H1 (cell line): ENCODE measurements at regions not wholly inside any gene's neighbourhood (a gene's known extent, or its start where the extent isn't known, plus 50 kb on each side); places are given as distances from the start of the nearest gene placed in this dataset.

Source experiments
- CTCF ChIA-PET: fragments of 300-600 bp; sonication (Branson Sonifier 250); formaldehyde crosslinking; loops from one replicate; lab custom pipeline; 2021; ENCODE audit not compliant: partially characterized antibody; lab: Charles Lee
- POLR2A ChIA-PET: fragments of 300-600 bp; sonication (Branson Sonifier 250); formaldehyde crosslinking; loops from one replicate; lab custom pipeline; 2021; ENCODE audit warnings: inconsistent platforms; ENCODE audit not compliant: partially characterized antibody; lab: Charles Lee
- DNase-seq, 2 experiments: peaks; one replicate each; pipeline versions ENCODE4 v3.0.0 to v3.0.0-alpha.2; 2010 to 2022; ENCODE audit warnings: low spot score in 2 of 2, low read depth in 1 of 2, mixed read lengths in 1 of 2
- FAIRE-seq: peaks from 2 replicates; lab custom pipeline; 2011; peaks lifted over from hg19 to GRCh38; lab: Jason Lieb, UNC
- H2AFZ ChIP-seq: 2 replicates; pipeline ENCODE4 v1.8.1; 2012; ENCODE audit warnings: low read length, inconsistent platforms
- H2AK5ac ChIP-seq: 2 replicates; pipeline ENCODE4 v1.6.1; 2013; ENCODE audit warnings: low read depth, low read length
- H2BK120ac ChIP-seq: replicated peaks from 2 replicates; pipeline ENCODE3; 2013; ENCODE audit warnings: low read depth, low read length, inconsistent platforms
- H2BK12ac ChIP-seq: 2 replicates; pipeline ENCODE4 v1.6.1; 2013; ENCODE audit warnings: low read depth, low read length
- H2BK15ac ChIP-seq: 2 replicates; pipeline ENCODE4 v1.6.1; 2013; ENCODE audit warnings: low read length
- H2BK20ac ChIP-seq: 2 replicates; pipeline ENCODE4 v1.6.1; 2013; ENCODE audit warnings: low read length
- H2BK5ac ChIP-seq: 2 replicates; pipeline ENCODE4 v1.6.1; 2013; ENCODE audit warnings: low read depth, low read length
- H3K14ac ChIP-seq: 2 replicates; pipeline ENCODE4 v1.6.1; 2013; ENCODE audit warnings: inconsistent platforms; ENCODE audit not compliant: insufficient read length
- H3K18ac ChIP-seq: 2 replicates; pipeline ENCODE4 v1.6.1; 2013; ENCODE audit warnings: low read length; ENCODE audit errors: extremely low read depth
- H3K23ac ChIP-seq: 2 replicates; pipeline ENCODE4 v1.6.1; 2013; ENCODE audit warnings: inconsistent platforms; ENCODE audit not compliant: insufficient read length
- H3K23me2 ChIP-seq: 2 replicates; pipeline ENCODE4 v1.6.1; 2013; ENCODE audit warnings: low read depth, low read length
- H3K27ac ChIP-seq: 2 replicates; pipeline ENCODE4 v1.6.1; 2011; ENCODE audit warnings: low read depth, low read length, inconsistent platforms
- H3K27me3 ChIP-seq, 4 experiments: replicated peaks in 1 of 4; 1 replicate in 1 of 4; 2 replicates in 3 of 4; pipeline versions ENCODE4 v1.6.1 to v1.8.1; 2011 to 2013; ENCODE audit warnings: low read length in 3 of 4, mild to moderate bottlenecking in 3 of 4, inconsistent platforms in 2 of 4, mixed read lengths in 2 of 4, moderate library complexity in 1 of 4; ENCODE audit not compliant: control insufficient read depth in 3 of 4, insufficient read depth in 3 of 4; ENCODE audit errors: extremely low read depth in 1 of 4
- H3K36me3 ChIP-seq, 4 experiments: 2 replicates each; pipeline versions ENCODE4 v1.6.1 to v1.8.1; 2011 to 2013; ENCODE audit warnings: mild to moderate bottlenecking in 4 of 4, low read length in 3 of 4, moderate library complexity in 2 of 4, control low read depth in 1 of 4, inconsistent platforms in 1 of 4; ENCODE audit not compliant: insufficient read depth in 4 of 4, control insufficient read depth in 2 of 4
- H3K4ac ChIP-seq: replicated peaks from 2 replicates; pipeline ENCODE3; 2013; ENCODE audit warnings: low read length, low read depth, mixed read lengths, inconsistent platforms; ENCODE audit not compliant: insufficient read length
- H3K4me1 ChIP-seq, 4 experiments: replicated peaks in 1 of 4; 1 replicate in 1 of 4; 2 replicates in 3 of 4; pipeline versions ENCODE4 v1.6.1 to v1.8.1; 2011 to 2013; ENCODE audit warnings: low read length in 3 of 4, inconsistent platforms in 2 of 4, mixed read lengths in 1 of 4; ENCODE audit not compliant: insufficient read depth in 4 of 4, control insufficient read depth in 3 of 4
- H3K4me2 ChIP-seq, 2 experiments: 2 replicates each; pipeline versions ENCODE4 v1.6.1 to v1.8.1; 2011 to 2013; ENCODE audit warnings: low read depth in 2 of 2, low read length in 2 of 2, control low read depth in 1 of 2, inconsistent platforms in 1 of 2, mild to moderate bottlenecking in 1 of 2; ENCODE audit not compliant: insufficient read depth in 1 of 2
- H3K4me3 ChIP-seq, 4 experiments: fragments of 200-600, 300-600 bp in 1 of 4; sonication (generic), shearing (Covaris generic), sonication (Bioruptor Twin) in 1 of 4; 2 replicates each; pipeline versions ENCODE4 v1.5.1 to v1.8.1; 2011 to 2016; ENCODE audit warnings: low read length in 4 of 4, low read depth in 3 of 4, control low read depth in 2 of 4, inconsistent platforms in 2 of 4, mild to moderate bottlenecking in 2 of 4, mixed read lengths in 1 of 4, moderate library complexity in 1 of 4; ENCODE audit not compliant: insufficient read depth in 2 of 4; ENCODE audit errors: extremely low read depth in 1 of 4
- H3K56ac ChIP-seq: replicated peaks from 2 replicates; pipeline ENCODE3; 2013; ENCODE audit warnings: low read depth, mild to moderate bottlenecking, mixed read lengths, low read length, inconsistent platforms; ENCODE audit not compliant: insufficient read length
- H3K79me1 ChIP-seq: 2 replicates; pipeline ENCODE4 v1.6.1; 2013; ENCODE audit warnings: low read depth, low read length, control low read depth
- H3K79me2 ChIP-seq, 2 experiments: 2 replicates each; pipeline versions ENCODE4 v1.6.1 to v1.8.1; 2012 to 2013; ENCODE audit warnings: low read length in 2 of 2, mild to moderate bottlenecking in 2 of 2, inconsistent platforms in 1 of 2; ENCODE audit not compliant: insufficient read depth in 2 of 2, control insufficient read depth in 1 of 2
- H3K9ac ChIP-seq, 4 experiments: replicated peaks in 1 of 4; 1 replicate in 1 of 4; 2 replicates in 3 of 4; pipeline versions ENCODE4 v1.6.1 to v1.8.1; 2011 to 2013; ENCODE audit warnings: low read depth in 3 of 4, low read length in 3 of 4, control low read depth in 2 of 4, mild to moderate bottlenecking in 2 of 4, moderate library complexity in 2 of 4, inconsistent platforms in 1 of 4; ENCODE audit errors: extremely low read depth in 1 of 4
- H3K9me3 ChIP-seq, 2 experiments: 2 replicates each; pipeline versions ENCODE4 v1.6.1 to v1.8.1; 2012 to 2013; ENCODE audit warnings: mild to moderate bottlenecking in 2 of 2, moderate library complexity in 2 of 2, control low read depth in 1 of 2, inconsistent platforms in 1 of 2, low read depth in 1 of 2, low read length in 1 of 2, mixed read lengths in 1 of 2; ENCODE audit not compliant: insufficient read depth in 2 of 2
- H4K20me1 ChIP-seq, 2 experiments: replicated peaks in 1 of 2; 2 replicates each; pipeline versions ENCODE3 to v1.8.1; 2011 to 2013; ENCODE audit warnings: inconsistent platforms in 2 of 2, low read length in 2 of 2, mild to moderate bottlenecking in 1 of 2; ENCODE audit not compliant: insufficient read depth in 2 of 2, control insufficient read depth in 1 of 2
- H4K5ac ChIP-seq: 2 replicates; pipeline ENCODE4 v1.6.1; 2013; ENCODE audit warnings: low read length, low read depth, mixed read lengths, inconsistent platforms; ENCODE audit not compliant: insufficient read length
- H4K8ac ChIP-seq: 2 replicates; pipeline ENCODE4 v1.8.0; 2013; ENCODE audit warnings: mild to moderate bottlenecking, moderate library complexity, low read length, inconsistent platforms; ENCODE audit not compliant: insufficient read depth; ENCODE audit errors: extremely low read depth
- H4K91ac ChIP-seq: replicated peaks from 2 replicates; pipeline ENCODE3; 2013; ENCODE audit warnings: low read length, mixed read lengths, inconsistent platforms; ENCODE audit not compliant: insufficient read length
- BCL11A ChIP-seq, 2 experiments: IDR thresholded peaks; one replicate each; pipeline ENCODE4 v1.6.1; 2011; ENCODE audit warnings: low read depth in 2 of 2, low read length in 2 of 2, mild to moderate bottlenecking in 2 of 2
- BRCA1 ChIP-seq: IDR thresholded peaks from 2 replicates; pipeline ENCODE4 v1.6.1; 2012; ENCODE audit warnings: low read depth, low read length, improper control_type of control experiment
- CTBP2 ChIP-seq: IDR thresholded peaks from 2 replicates; pipeline ENCODE4 v1.7.0; 2011; ENCODE audit warnings: borderline replicate concordance, mild to moderate bottlenecking, moderate library complexity, mixed read lengths, low read length; ENCODE audit not compliant: insufficient read depth, insufficient read length
- EP300 ChIP-seq, 2 experiments: IDR thresholded peaks; 1 replicate in 1 of 2; 2 replicates in 1 of 2; pipeline ENCODE4 v1.6.1; 2011 to 2012; ENCODE audit warnings: low read depth in 2 of 2, low read length in 2 of 2, mild to moderate bottlenecking in 2 of 2, borderline replicate concordance in 1 of 2, inconsistent platforms in 1 of 2, moderate library complexity in 1 of 2
- FOSL1 ChIP-seq: IDR thresholded peaks from 2 replicates; pipeline ENCODE4 v1.6.1; 2011; ENCODE audit warnings: mild to moderate bottlenecking, low read depth, low read length, moderate library complexity; ENCODE audit not compliant: insufficient read depth
- GABPA ChIP-seq: IDR thresholded peaks from 2 replicates; pipeline ENCODE4 v1.6.1; 2011; ENCODE audit warnings: mild to moderate bottlenecking, low read length, moderate library complexity, borderline replicate concordance; ENCODE audit not compliant: insufficient read depth
- GTF2F1 ChIP-seq: IDR thresholded peaks from 2 replicates; pipeline ENCODE4 v1.6.1; 2012; ENCODE audit warnings: low read depth, low read length, improper control_type of control experiment, borderline replicate concordance
- HDAC2 ChIP-seq, 2 experiments: fragments of 300-600 bp in 1 of 2; sonication (generic) in 1 of 2; IDR thresholded peaks; 2 replicates each; pipeline ENCODE4 v1.6.1; 2011 to 2012; ENCODE audit warnings: low read depth in 2 of 2, low read length in 2 of 2, mild to moderate bottlenecking in 2 of 2, moderate library complexity in 2 of 2, borderline replicate concordance in 1 of 2, inconsistent platforms in 1 of 2
- JUN ChIP-seq: IDR thresholded peaks from 2 replicates; pipeline ENCODE4 v1.6.1; 2011; ENCODE audit warnings: low read depth, mild to moderate bottlenecking, improper control_type of control experiment, low read length
- JUND ChIP-seq: IDR thresholded peaks from 2 replicates; pipeline ENCODE4 v1.6.1; 2011; ENCODE audit warnings: mild to moderate bottlenecking, improper control_type of control experiment, low read length
- MAFK ChIP-seq: IDR thresholded peaks from 2 replicates; pipeline ENCODE4 v1.6.1; 2012; ENCODE audit warnings: low read depth, mild to moderate bottlenecking, improper control_type of control experiment, low read length
- RAD21 ChIP-seq, 2 experiments: IDR thresholded peaks in 1 of 2; conservative IDR thresholded peaks in 1 of 2; 2 replicates each; pipeline ENCODE4 v1.6.1; 2011; ENCODE audit warnings: low read depth in 2 of 2, low read length in 2 of 2, improper control_type of control experiment in 1 of 2, inconsistent platforms in 1 of 2, mild to moderate bottlenecking in 1 of 2, moderate library complexity in 1 of 2
- TBP ChIP-seq: IDR thresholded peaks from 2 replicates; pipeline ENCODE4 v1.6.1; 2011; ENCODE audit warnings: low read depth, low read length, improper control_type of control experiment
- YY1 ChIP-seq: IDR thresholded peaks from 2 replicates; pipeline ENCODE4 v1.6.1; 2011; ENCODE audit warnings: low read depth, mild to moderate bottlenecking, low read length
- WGBS, 2 experiments: shearing (Covaris generic) in 1 of 2; methylation state at CpG; one replicate each; pipeline versions ENCODE4 v1.1.6 to v1.1.7; 2013 to 2015; ENCODE audit warnings: low lambda C conversion rate in 2 of 2, mixed read lengths in 2 of 2, inconsistent platforms in 1 of 2, low coverage in 1 of 2, missing lambda C conversion rate in 1 of 2; ENCODE audit not compliant: insufficient replicate concordance in 2 of 2, insufficient coverage in 1 of 2, insufficient read length in 1 of 2; ENCODE audit errors: extremely low coverage in 1 of 2, missing lambda C conversion rate in 1 of 2; 5-methylcytosine and 5-hydroxymethylcytosine counted together

- H3K9me3 ChIP-seq: no peaks in the 10 kb centered on the region
- H3K56ac ChIP-seq: no peak overlapping the region
- H3K14ac ChIP-seq: no peak overlapping the region
- FAIRE-seq (no peak), DNase-seq (no peak)
- H3K79me1 ChIP-seq: no peaks in the 10 kb centered on the region
- WGBS, 2 experiments: 60% methylated on average over 4 of the region's 4 CpGs; no CpG with 5 or more reads in 1 of the 2 experiments
- no peak overlapping the region for H4K91ac ChIP-seq
- no peak overlapping the region for H3K27ac ChIP-seq
- H3K4ac ChIP-seq: no peak overlapping the region
- no peak overlapping the region for H2BK15ac ChIP-seq
- CTCF ChIA-PET: interaction anchor here (0.6 to 2.5 kb wide), 9 partner anchors 11 to 380 kb away, joined by 3 to 12 read pairs (median 6); no protein-coding TSS in a partner anchor
- no peak overlapping the region for H2BK12ac ChIP-seq
- peaks cover 2 to 13% (median 8%) of the 10 kb centered on the region in 4 experiments for H3K4me1 ChIP-seq
- POLR2A ChIA-PET: interaction anchor here (1.7 kb wide), 1 partner anchor 12 kb away, joined by 4 read pairs; no protein-coding TSS in a partner anchor
- no peak overlapping the region for H2BK5ac ChIP-seq
- no peak overlapping the region for H3K4me2 ChIP-seq
- H4K20me1 ChIP-seq: no peaks in the 10 kb centered on the region
- no peak overlapping the region for H3K4me3 ChIP-seq
- H4K5ac ChIP-seq: no peak overlapping the region
- H2BK20ac ChIP-seq: no peak overlapping the region
- H3K27me3 ChIP-seq: no peaks in the 10 kb centered on the region
- H3K36me3 ChIP-seq: no peaks in the 10 kb centered on the region
- H4K8ac ChIP-seq: no peak overlapping the region
- H2AK5ac ChIP-seq: no peak overlapping the region
- no peak overlapping the region for H2BK120ac ChIP-seq
- H3K23me2 ChIP-seq: 0 out of 2 replicates have a peak, but pooled peaks cover 2% of the 10 kb centered on the region
- no peak overlapping the region for H3K18ac ChIP-seq
- no peak overlapping the region for H2AFZ ChIP-seq
- no peaks in the 10 kb centered on the region for H3K79me2 ChIP-seq
- no peak overlapping the region for H3K23ac ChIP-seq
- no peak overlapping the region for H3K9ac ChIP-seq
- TF ChIP-seq HDAC2 (IDR thresholded peaks at IDR 0.05; ENCODE audit: borderline replicate concordance in 1 of 2, low read depth in 2 of 2, low read length in 2 of 2) (no peak), EP300 (IDR thresholded peaks at IDR 0.05; ENCODE audit: borderline replicate concordance in 1 of 2, low read depth in 2 of 2, low read length in 2 of 2) (no peak), GABPA (no peak), YY1 (no peak), JUND (no peak), MAFK (no peak), TBP (no peak), RAD21 (IDR thresholded peaks at IDR 0.05 in 1 of 2, conservative IDR thresholded peaks at IDR 0.05 in 1 of 2; ENCODE audit: low read depth in 2 of 2, low read length in 2 of 2) (no peak), GTF2F1 (no peak), JUN (no peak), BRCA1 (no peak), FOSL1 (no peak), CTBP2 (no peak), BCL11A (IDR thresholded peaks at IDR 0.05; ENCODE audit: low read depth in 2 of 2, low read length in 2 of 2) (no peak)
Measured at GRCh38 chr12:3432868-3433267, 58.1 kb upstream of the PRMT8 start.
